ENCODE measurements at regions not wholly inside any gene's neighbourhood (a gene's known extent, or its start where the extent isn't known, plus 50 kb on each side); places are given as distances from the start of the nearest gene placed in this dataset. TPM values are rescaled to one million over a fixed set of nuclear protein-coding genes. Genes with fewer than 3 reads are reported as not detected.
A peak's percentile ranks its signal among the peaks of the same experiment; 100 is the strongest.

DNA sequence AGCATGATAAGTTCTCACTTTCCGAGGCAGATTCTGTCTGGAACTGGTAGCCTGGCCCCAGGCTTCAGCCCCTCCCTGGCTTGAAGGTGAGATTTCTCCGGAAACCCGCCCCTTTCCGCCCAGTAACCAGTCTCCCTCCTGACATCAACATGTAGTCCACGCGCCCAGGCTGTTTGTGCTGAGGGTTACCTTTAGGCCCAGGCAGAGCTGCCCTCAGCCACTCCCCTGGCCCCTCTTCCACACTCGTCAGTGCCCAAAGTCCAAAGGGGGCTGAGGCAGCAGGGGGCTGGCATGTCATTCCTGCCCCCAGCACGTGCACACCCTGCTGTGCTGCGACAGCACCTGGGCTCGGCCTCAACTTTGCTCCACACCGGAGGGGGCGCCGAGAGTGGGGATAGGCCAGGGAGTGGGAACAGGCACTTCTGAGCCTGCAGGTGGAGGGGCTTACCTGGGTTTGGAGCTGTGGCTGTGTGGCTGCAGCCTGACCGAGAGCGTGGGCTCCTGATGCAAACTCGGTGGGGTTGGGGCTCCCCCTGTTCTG, 69.5 kb upstream of the ANK2 start:
- H3K14ac ChIP-seq (ENCODE audit: low read length in 2 of 2) = peak overlapping the region; percentile 1 to 6
- H2BK120ac ChIP-seq (ENCODE audit: low read depth, low read length) = no peak overlapping the region
- no peak overlapping the region for H3K27ac ChIP-seq (ENCODE audit: low read length, poor library complexity, severe bottlenecking)
- H3K18ac ChIP-seq (ENCODE audit: low read depth in 1 of 2, low read length in 2 of 2) = no peak overlapping the region
- WGBS = 62% methylated on average over 16 of the region's 16 CpGs
- H3K23ac ChIP-seq (ENCODE audit: low read length in 2 of 2) = no peak overlapping the region
- peak overlapping the region; percentile 23 for H4K8ac ChIP-seq (ENCODE audit: low read length)
- no peak for DNase-seq
- no peak overlapping the region for H2BK12ac ChIP-seq (ENCODE audit: low read length in 2 of 2)
- H3K4ac ChIP-seq (ENCODE audit: low read depth in 1 of 2, low read length in 2 of 2) = no peak overlapping the region
- no peak overlapping the region for H2AFZ ChIP-seq (ENCODE audit: low read depth, low read length)
- no peak overlapping the region for H2BK15ac ChIP-seq (ENCODE audit: low read depth, poor library complexity, severe bottlenecking)
- H4K91ac ChIP-seq (ENCODE audit: low read length) = no peak overlapping the region
- no peak overlapping the region for H2BK5ac ChIP-seq (ENCODE audit: low read depth, low read length, poor library complexity, severe bottlenecking)
- H3K4me1 ChIP-seq (ENCODE audit: control insufficient read depth, insufficient read depth, low read depth, low read length) = peaks cover 9% of the 10 kb centered on the region
- no peak overlapping the region for H3K9ac ChIP-seq (ENCODE audit: low read length)
- H3K79me1 ChIP-seq (replicated peaks; ENCODE audit: low read length, poor library complexity, severe bottlenecking) = no peaks in the 10 kb centered on the region
- no peaks in the 10 kb centered on the region for H3K36me3 ChIP-seq (ENCODE audit: control insufficient read depth in 1 of 2, insufficient read depth in 2 of 2, low read depth in 1 of 2, low read length in 2 of 2)
- H3K4me2 ChIP-seq (ENCODE audit: low read length, poor library complexity, severe bottlenecking) = no peak overlapping the region
- H2AK5ac ChIP-seq (ENCODE audit: low read length, severe bottlenecking) = no peak overlapping the region
- H3K27me3 ChIP-seq (ENCODE audit: control insufficient read depth in 1 of 2, insufficient read depth in 1 of 2, low read length in 2 of 2) = no peaks in the 10 kb centered on the region
- H3K9me3 ChIP-seq (ENCODE audit: control insufficient read depth, low read length) = no peaks in the 10 kb centered on the region
- H3K4me3 ChIP-seq (ENCODE audit: insufficient read depth in 1 of 2, low read depth in 1 of 2, low read length in 2 of 2) = no peak overlapping the region

DNA sequence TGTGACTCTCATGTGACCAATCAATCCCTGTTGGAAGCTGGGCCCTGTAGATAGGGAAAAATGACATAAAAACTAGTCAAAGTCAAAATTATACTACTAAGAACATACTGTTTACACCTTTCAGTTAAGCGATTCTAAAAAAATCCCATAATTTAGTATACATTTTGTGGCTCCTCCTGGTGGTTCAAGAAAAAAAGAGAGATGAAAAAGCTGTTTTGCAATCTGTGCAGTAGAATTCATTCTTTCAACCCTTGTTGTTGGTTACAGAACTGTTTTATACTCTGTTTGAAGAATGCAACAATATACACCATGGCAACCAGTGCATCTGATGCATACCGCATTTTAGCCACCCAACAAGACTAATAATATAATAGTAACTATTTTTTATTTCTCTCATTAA, 66.8 kb upstream of the ANK2 start:
- no peak overlapping the region for H2BK15ac ChIP-seq (ENCODE audit: low read depth, poor library complexity, severe bottlenecking)
- peak; percentile 34 for DNase-seq
- H3K4me2 ChIP-seq (ENCODE audit: low read length, poor library complexity, severe bottlenecking) = no peak overlapping the region
- H3K27ac ChIP-seq (ENCODE audit: low read length, poor library complexity, severe bottlenecking) = no peak overlapping the region
- H3K4me1 ChIP-seq (ENCODE audit: control insufficient read depth, insufficient read depth, low read depth, low read length) = peaks cover 9% of the 10 kb centered on the region
- no peak overlapping the region for H3K14ac ChIP-seq (ENCODE audit: low read length in 2 of 2)
- no peak overlapping the region for H4K8ac ChIP-seq (ENCODE audit: low read length)
- H2BK120ac ChIP-seq (ENCODE audit: low read depth, low read length) = no peak overlapping the region
- H3K4me3 ChIP-seq (ENCODE audit: insufficient read depth in 1 of 2, low read depth in 1 of 2, low read length in 2 of 2) = no peak overlapping the region
- H2AFZ ChIP-seq (ENCODE audit: low read depth, low read length) = no peak overlapping the region
- H2BK5ac ChIP-seq (ENCODE audit: low read depth, low read length, poor library complexity, severe bottlenecking) = no peak overlapping the region
- H2AK5ac ChIP-seq (ENCODE audit: low read length, severe bottlenecking) = no peak overlapping the region
- H3K4ac ChIP-seq (ENCODE audit: low read depth in 1 of 2, low read length in 2 of 2) = no peak overlapping the region
- H3K79me1 ChIP-seq (replicated peaks; ENCODE audit: low read length, poor library complexity, severe bottlenecking) = no peaks in the 10 kb centered on the region
- no peaks in the 10 kb centered on the region for H3K9me3 ChIP-seq (ENCODE audit: control insufficient read depth, low read length)
- H3K9ac ChIP-seq (ENCODE audit: low read length) = no peak overlapping the region
- no CpG with 5 or more reads among the region's 2 CpGs for WGBS
- no peak overlapping the region for H4K91ac ChIP-seq (ENCODE audit: low read length)
- H3K23ac ChIP-seq (ENCODE audit: low read length in 2 of 2) = no peak overlapping the region
- H2BK12ac ChIP-seq (ENCODE audit: low read length in 2 of 2) = no peak overlapping the region
- no peak overlapping the region for H3K18ac ChIP-seq (ENCODE audit: low read depth in 1 of 2, low read length in 2 of 2)
- no peaks in the 10 kb centered on the region for H3K27me3 ChIP-seq (ENCODE audit: control insufficient read depth in 1 of 2, insufficient read depth in 1 of 2, low read length in 2 of 2)
- H3K36me3 ChIP-seq (ENCODE audit: control insufficient read depth in 1 of 2, insufficient read depth in 2 of 2, low read depth in 1 of 2, low read length in 2 of 2) = no peaks in the 10 kb centered on the region

DNA sequence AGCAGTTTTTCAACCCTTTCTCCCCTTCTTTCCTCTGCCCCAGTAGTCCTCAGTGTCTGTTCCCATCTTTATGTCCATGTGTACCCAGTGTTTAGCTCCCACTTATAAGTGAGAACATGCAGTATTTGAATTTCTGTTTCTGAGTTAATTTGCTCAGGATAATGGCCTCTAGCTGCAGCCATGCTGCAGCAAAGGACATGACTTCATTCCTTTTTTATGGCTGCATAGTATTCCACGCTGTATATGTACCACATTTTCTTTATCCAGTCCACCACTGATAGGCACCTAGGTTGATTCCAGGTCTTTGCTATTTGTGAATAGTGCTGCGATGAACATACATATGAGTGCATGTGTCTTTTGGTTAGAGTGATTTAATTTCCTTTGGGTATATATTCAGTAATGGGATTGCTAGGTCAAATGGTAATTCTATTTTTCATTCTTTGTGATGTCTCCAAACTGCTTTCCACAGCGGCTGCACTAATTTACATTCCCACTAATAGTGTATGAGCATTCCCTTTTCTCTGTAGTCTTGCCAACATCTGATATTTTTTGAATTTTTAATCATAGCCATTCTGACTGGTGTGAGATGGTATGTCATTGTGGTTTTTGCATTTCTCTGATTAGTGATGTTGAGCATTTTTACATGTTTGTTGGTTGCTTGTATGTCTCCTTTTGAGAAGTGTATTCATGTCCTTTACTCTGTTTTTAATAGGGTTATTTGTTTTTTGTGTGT, 54.6 kb upstream of the ANK2 start:
- H3K9me3 ChIP-seq (ENCODE audit: control insufficient read depth, low read length) = no peaks in the 10 kb centered on the region
- H3K27ac ChIP-seq (ENCODE audit: low read length, poor library complexity, severe bottlenecking) = no peak overlapping the region
- H2BK5ac ChIP-seq (ENCODE audit: low read depth, low read length, poor library complexity, severe bottlenecking) = no peak overlapping the region
- no peaks in the 10 kb centered on the region for H3K79me1 ChIP-seq (replicated peaks; ENCODE audit: low read length, poor library complexity, severe bottlenecking)
- H2AK5ac ChIP-seq (ENCODE audit: low read length, severe bottlenecking) = no peak overlapping the region
- H3K14ac ChIP-seq (ENCODE audit: low read length in 2 of 2) = no peak overlapping the region
- no peak overlapping the region for H3K23ac ChIP-seq (ENCODE audit: low read length in 2 of 2)
- 100% methylated on average over 1 of the region's 3 CpGs for WGBS
- no peaks in the 10 kb centered on the region for H3K27me3 ChIP-seq (ENCODE audit: control insufficient read depth in 1 of 2, insufficient read depth in 1 of 2, low read length in 2 of 2)
- H2BK15ac ChIP-seq (ENCODE audit: low read depth, poor library complexity, severe bottlenecking) = no peak overlapping the region
- H3K18ac ChIP-seq (ENCODE audit: low read depth in 1 of 2, low read length in 2 of 2) = no peak overlapping the region
- DNase-seq = no peak
- no peak overlapping the region for H3K9ac ChIP-seq (ENCODE audit: low read length)
- H3K4me2 ChIP-seq (ENCODE audit: low read length, poor library complexity, severe bottlenecking) = no peak overlapping the region
- H4K91ac ChIP-seq (ENCODE audit: low read length) = no peak overlapping the region
- no peak overlapping the region for H2BK120ac ChIP-seq (ENCODE audit: low read depth, low read length)
- no peaks in the 10 kb centered on the region for H3K36me3 ChIP-seq (ENCODE audit: control insufficient read depth in 1 of 2, insufficient read depth in 2 of 2, low read depth in 1 of 2, low read length in 2 of 2)
- H4K8ac ChIP-seq (ENCODE audit: low read length) = no peak overlapping the region
- H3K4ac ChIP-seq (ENCODE audit: low read depth in 1 of 2, low read length in 2 of 2) = no peak overlapping the region
- H3K4me1 ChIP-seq (ENCODE audit: control insufficient read depth, insufficient read depth, low read depth, low read length) = no peaks in the 10 kb centered on the region
- no peak overlapping the region for H2AFZ ChIP-seq (ENCODE audit: low read depth, low read length)
- H2BK12ac ChIP-seq (ENCODE audit: low read length in 2 of 2) = no peak overlapping the region
- H3K4me3 ChIP-seq (ENCODE audit: insufficient read depth in 1 of 2, low read depth in 1 of 2, low read length in 2 of 2) = no peak overlapping the region

Small RNA genes in the stretch of these regions (small RNA-seq; reads per million reads assigned to genes)
- gene AC017007.1 (ENCODE audit: low read depth) = not detected
- gene RF00019 (ENCODE audit: low read depth) = not detected
